Loucy (cell line): ENCODE measurements at regions not wholly inside any gene's neighbourhood (a gene's known extent, or its start where the extent isn't known, plus 50 kb on each side); places are given as distances from the start of the nearest gene placed in this dataset.

Experiments used
- H2AFZ ChIP-seq: fragments of 200-600 bp; sonication (generic); 2 replicates; pipeline ENCODE4 v1.6.0; 2016; ENCODE audit warnings: antibody characterized with exemption, mild to moderate bottlenecking, low read length, moderate library complexity
- H3F3A ChIP-seq: fragments of 200-600 bp; 2 replicates; pipeline ENCODE4 v1.6.0; 2016; ENCODE audit warnings: antibody characterized with exemption, low read depth, mild to moderate bottlenecking
- H3K27me3 ChIP-seq: fragments of 200-600 bp; sonication (generic); 2 replicates; pipeline ENCODE4 v1.6.1; 2014; ENCODE audit warnings: low read length, mild to moderate bottlenecking; ENCODE audit not compliant: insufficient read depth, poor library complexity, severe bottlenecking
- H3K36me3 ChIP-seq: fragments of 200-600 bp; sonication (generic); 2 replicates; pipeline ENCODE4 v1.6.1; 2016; ENCODE audit warnings: low read length; ENCODE audit not compliant: insufficient read depth
- H3K4me1 ChIP-seq: fragments of 200-600 bp; sonication (generic); 2 replicates; pipeline ENCODE4 v1.5.1; 2014; ENCODE audit warnings: low read length, mild to moderate bottlenecking; ENCODE audit not compliant: insufficient read depth, poor library complexity, severe bottlenecking
- H3K4me2 ChIP-seq: fragments of 200-600 bp; sonication (generic); 2 replicates; pipeline ENCODE4 v1.6.0; 2014; ENCODE audit warnings: antibody characterized with exemption, low read length, low read depth, mild to moderate bottlenecking; ENCODE audit not compliant: poor library complexity, severe bottlenecking
- H3K4me3 ChIP-seq: fragments of 200-600 bp; sonication (generic); 2 replicates; pipeline ENCODE4 v1.5.1; 2014; ENCODE audit warnings: low read length, mild to moderate bottlenecking, mixed read lengths; ENCODE audit not compliant: poor library complexity, severe bottlenecking
- H3K79me2 ChIP-seq: fragments of 200-600 bp; sonication (generic); 2 replicates; pipeline ENCODE4 v1.6.1; 2014; ENCODE audit warnings: low read length; ENCODE audit not compliant: insufficient read depth
- H3K9ac ChIP-seq: fragments of 200-600 bp; sonication (generic); 2 replicates; pipeline ENCODE4 v1.6.0; 2014; ENCODE audit warnings: mild to moderate bottlenecking, low read depth, low read length, moderate library complexity; ENCODE audit not compliant: poor library complexity, severe bottlenecking
- H3K9me2 ChIP-seq: fragments of 200-600 bp; sonication (generic); replicated peaks from 2 replicates; pipeline ENCODE4 v1.6.1; 2016; ENCODE audit warnings: low read depth, low read length, mixed read lengths
- H3K9me3 ChIP-seq: fragments of 200-600 bp; sonication (generic); 2 replicates; pipeline ENCODE4 v1.6.1; 2014; ENCODE audit warnings: mild to moderate bottlenecking, antibody characterized with exemption, low read length, low read depth; ENCODE audit not compliant: insufficient read depth
- H4K20me1 ChIP-seq: fragments of 200-600 bp; sonication (generic); 2 replicates; pipeline ENCODE4 v1.6.0; 2014; ENCODE audit warnings: antibody characterized with exemption, low read length, mild to moderate bottlenecking; ENCODE audit not compliant: insufficient read depth, poor library complexity, severe bottlenecking
- EZH2phosphoT487 ChIP-seq: fragments of 200-600 bp; IDR thresholded peaks from 2 replicates; pipeline ENCODE4 v1.6.1; 2018; ENCODE audit warnings: antibody characterized with exemption, mild to moderate bottlenecking, moderate library complexity, borderline replicate concordance
- TF ChIP-seq, protein P1 (sequence below): fragments of 200-600 bp; sonication (generic); conservative IDR thresholded peaks from 2 replicates; pipeline ENCODE4 v1.5.1; 2014; ENCODE audit warnings: mild to moderate bottlenecking, antibody characterized with exemption, low read length

DNA sequence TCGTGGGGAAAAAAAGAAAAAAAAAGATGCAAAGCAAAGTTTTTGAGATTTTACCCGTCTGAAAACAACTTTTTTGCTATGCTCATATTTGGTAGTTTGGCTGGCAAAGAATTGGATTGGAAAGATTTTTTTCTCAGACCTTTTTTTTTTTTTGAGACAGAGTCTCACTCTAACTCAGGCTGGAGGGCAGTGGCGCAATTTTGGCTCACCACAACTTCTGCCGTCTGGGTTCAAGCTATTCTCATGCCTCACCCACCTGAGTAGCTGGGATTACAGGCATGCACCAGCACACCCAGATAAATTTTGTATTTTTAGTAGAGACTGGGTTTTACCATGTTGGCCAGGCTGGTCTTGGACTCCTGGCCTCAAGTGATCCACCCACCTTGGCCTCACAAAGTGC is 56.3 kb upstream of the TANC1 start:
- no peak overlapping the region for H2AFZ ChIP-seq
- H3K4me1 ChIP-seq, result no peaks in the 10 kb centered on the region
- no peaks in the 10 kb centered on the region for H3K36me3 ChIP-seq
- no peak overlapping the region for H3K9ac ChIP-seq
- H3K4me3 ChIP-seq, result no peak overlapping the region
- H3K79me2 ChIP-seq, result no peaks in the 10 kb centered on the region
- H3K27me3 ChIP-seq, result no peaks in the 10 kb centered on the region
- no peaks in the 10 kb centered on the region for H4K20me1 ChIP-seq
- no peaks in the 10 kb centered on the region for H3K9me3 ChIP-seq
- no peak for TF ChIP-seq EZH2phosphoT487
- TF ChIP-seq, protein P1, sequence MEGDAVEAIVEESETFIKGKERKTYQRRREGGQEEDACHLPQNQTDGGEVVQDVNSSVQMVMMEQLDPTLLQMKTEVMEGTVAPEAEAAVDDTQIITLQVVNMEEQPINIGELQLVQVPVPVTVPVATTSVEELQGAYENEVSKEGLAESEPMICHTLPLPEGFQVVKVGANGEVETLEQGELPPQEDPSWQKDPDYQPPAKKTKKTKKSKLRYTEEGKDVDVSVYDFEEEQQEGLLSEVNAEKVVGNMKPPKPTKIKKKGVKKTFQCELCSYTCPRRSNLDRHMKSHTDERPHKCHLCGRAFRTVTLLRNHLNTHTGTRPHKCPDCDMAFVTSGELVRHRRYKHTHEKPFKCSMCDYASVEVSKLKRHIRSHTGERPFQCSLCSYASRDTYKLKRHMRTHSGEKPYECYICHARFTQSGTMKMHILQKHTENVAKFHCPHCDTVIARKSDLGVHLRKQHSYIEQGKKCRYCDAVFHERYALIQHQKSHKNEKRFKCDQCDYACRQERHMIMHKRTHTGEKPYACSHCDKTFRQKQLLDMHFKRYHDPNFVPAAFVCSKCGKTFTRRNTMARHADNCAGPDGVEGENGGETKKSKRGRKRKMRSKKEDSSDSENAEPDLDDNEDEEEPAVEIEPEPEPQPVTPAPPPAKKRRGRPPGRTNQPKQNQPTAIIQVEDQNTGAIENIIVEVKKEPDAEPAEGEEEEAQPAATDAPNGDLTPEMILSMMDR, result no peak
- H3K4me2 ChIP-seq, result no peak overlapping the region
- H3F3A ChIP-seq, result no peaks in the 10 kb centered on the region
- no peaks in the 10 kb centered on the region for H3K9me2 ChIP-seq

DNA sequence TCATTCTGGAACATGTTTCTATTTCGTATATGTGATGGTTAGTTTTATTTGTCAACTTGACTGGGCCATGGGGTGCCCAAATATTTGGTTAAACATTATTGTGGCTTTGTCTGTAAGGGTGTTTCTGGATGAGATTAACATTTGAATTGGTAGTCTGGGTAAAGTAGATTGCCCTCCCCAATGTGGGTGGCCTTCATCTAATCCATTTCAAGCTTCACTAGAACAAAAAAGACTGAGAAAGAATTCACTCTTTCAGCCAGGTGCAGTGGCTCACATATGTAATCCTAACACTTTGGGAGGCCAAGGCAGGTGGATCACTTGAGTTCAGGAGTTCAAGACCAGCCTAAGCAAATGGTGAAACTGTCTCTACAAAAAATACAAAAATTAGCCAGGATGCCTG is 55.7 kb upstream of the TANC1 start:
- H3K9ac ChIP-seq, result no peak overlapping the region
- no peaks in the 10 kb centered on the region for H3K9me2 ChIP-seq
- H3K9me3 ChIP-seq, result no peaks in the 10 kb centered on the region
- H2AFZ ChIP-seq, result no peak overlapping the region
- H3K4me2 ChIP-seq, result no peak overlapping the region
- H3K4me1 ChIP-seq, result no peaks in the 10 kb centered on the region
- TF ChIP-seq, protein P1, result no peak
- TF ChIP-seq EZH2phosphoT487, result no peak
- H3K27me3 ChIP-seq, result no peaks in the 10 kb centered on the region
- no peak overlapping the region for H3K4me3 ChIP-seq
- H3K79me2 ChIP-seq, result no peaks in the 10 kb centered on the region
- H4K20me1 ChIP-seq, result no peaks in the 10 kb centered on the region
- H3K36me3 ChIP-seq, result no peaks in the 10 kb centered on the region
- no peaks in the 10 kb centered on the region for H3F3A ChIP-seq

DNA sequence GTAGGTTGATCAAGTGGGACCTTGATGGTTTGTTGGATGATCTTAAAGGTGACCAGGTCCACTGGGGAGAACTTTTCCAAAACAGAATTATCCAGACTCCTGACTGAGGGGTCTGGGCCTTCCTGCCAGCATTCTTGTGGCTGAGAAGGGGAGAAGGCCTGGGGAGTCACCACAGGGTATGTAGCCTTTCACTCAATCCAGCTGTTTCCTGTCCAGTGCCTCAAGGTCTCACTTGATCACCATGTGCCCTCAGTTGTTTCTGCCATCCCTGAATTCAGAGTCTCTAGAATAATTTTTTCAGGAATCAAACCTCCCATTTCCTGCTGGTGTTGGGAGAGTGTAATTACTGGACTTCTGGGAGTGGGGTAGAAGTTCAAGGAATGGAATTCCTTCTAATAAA is 54.4 kb upstream of the TANC1 start:
- H3K9me3 ChIP-seq, result no peaks in the 10 kb centered on the region
- no peak overlapping the region for H2AFZ ChIP-seq
- H3K27me3 ChIP-seq, result no peaks in the 10 kb centered on the region
- H3K9me2 ChIP-seq, result no peaks in the 10 kb centered on the region
- H3K4me3 ChIP-seq, result no peak overlapping the region
- H3K4me1 ChIP-seq, result no peaks in the 10 kb centered on the region
- H3K4me2 ChIP-seq, result no peak overlapping the region
- no peaks in the 10 kb centered on the region for H3F3A ChIP-seq
- H3K9ac ChIP-seq, result no peak overlapping the region
- no peaks in the 10 kb centered on the region for H3K79me2 ChIP-seq
- TF ChIP-seq, protein P1, result no peak
- no peak for TF ChIP-seq EZH2phosphoT487
- H4K20me1 ChIP-seq, result no peaks in the 10 kb centered on the region
- H3K36me3 ChIP-seq, result no peaks in the 10 kb centered on the region
